Activated CD8-positive, alpha-beta memory T cell treated with anti-CD3 and anti-CD28 coated beads for 48 hours (primary cell): ENCODE measurements at regions not wholly inside any gene's neighbourhood (a gene's known extent, or its start where the extent isn't known, plus 50 kb on each side); places are given as distances from the start of the nearest gene placed in this dataset.

Experiments used
- DNase-seq, 3 experiments: peaks; one replicate each; pipeline ENCODE4 v3.0.0-alpha.2; 2020; ENCODE audit warnings: low read depth in 2 of 3, low spot score in 2 of 3

DNA sequence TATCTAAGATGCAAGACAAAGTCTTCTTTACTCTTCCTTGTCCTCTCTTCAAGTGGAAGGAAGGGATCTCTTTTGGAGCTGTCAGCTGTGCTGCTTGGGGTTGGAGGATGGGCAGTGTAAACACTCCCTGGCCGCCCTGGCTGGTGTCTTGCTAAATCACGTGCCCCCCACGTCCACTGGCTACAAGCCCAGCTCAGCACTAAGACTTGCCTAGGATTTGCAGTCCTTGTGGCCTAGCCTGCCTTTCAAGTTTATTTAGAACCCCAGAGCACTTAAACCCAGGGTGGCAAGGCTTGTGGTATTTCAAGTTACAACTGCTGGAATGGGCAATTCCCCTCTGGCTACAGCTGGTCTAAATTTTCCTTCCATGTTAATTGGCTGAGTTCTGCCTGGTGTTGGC lies 272.4 kb upstream of the MYO3A start:
- DNase-seq, result no peak

DNA sequence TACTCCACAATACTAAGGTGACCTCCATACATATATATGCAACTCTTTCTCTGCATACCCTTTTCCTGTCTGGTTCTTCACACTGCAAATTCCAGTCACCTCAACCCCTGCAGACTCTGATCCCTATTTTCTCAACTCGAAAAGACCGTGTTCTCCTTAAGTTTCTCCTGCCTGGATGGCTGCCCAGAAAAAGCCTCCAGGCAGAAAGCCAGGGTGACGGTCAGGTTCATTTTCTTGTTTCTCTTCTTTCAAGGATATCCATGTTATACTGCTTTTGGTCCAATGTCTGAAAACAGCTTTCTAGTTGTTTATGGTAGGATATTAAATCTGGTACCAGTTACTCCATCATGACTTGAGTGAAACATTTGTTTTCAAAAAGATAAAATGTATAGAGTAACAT lies 267.8 kb upstream of the MYO3A start:
- no peak for DNase-seq

DNA sequence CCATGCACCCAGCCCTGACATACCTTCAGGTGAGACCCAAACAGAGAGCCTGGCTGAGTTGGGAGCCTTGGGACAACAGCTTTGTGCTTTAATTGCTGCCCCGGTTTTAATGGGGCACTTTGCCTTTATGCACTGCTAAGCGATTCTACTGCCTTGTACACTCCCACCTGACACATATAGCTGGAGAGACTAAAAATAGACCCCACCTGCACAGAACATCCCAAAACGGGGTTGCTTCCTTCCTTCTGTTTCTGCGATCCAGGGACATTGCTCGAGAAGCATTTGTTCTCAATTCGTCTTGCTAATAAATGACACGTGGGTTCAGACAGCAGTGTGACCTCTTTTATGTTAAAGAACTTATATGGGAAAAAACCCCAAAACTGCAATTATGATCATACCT lies 258.8 kb upstream of the MYO3A start:
- no peak for DNase-seq

DNA sequence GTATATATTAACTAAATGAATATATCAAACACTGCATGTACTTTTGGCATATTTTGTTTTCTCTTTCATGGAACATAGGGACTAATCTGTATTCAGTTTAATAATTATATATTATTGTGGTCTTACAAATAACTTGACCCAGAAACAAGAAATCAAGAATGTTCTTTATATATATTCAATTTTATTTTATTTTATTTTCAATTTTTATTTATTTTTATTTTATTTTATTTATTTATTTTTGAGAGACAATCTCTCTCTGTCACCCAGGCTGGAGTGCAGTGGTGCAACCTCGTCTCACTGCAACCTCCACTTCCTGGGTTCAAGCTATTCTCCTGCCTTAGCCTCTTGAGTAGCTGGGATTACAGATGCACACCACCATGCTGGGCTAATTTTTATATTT lies 258.4 kb upstream of the MYO3A start:
- no peak for DNase-seq

GRCh38 chr10:25678220-25678619 lies 255.8 kb upstream of the MYO3A start:
- DNase-seq, result no peak

DNA sequence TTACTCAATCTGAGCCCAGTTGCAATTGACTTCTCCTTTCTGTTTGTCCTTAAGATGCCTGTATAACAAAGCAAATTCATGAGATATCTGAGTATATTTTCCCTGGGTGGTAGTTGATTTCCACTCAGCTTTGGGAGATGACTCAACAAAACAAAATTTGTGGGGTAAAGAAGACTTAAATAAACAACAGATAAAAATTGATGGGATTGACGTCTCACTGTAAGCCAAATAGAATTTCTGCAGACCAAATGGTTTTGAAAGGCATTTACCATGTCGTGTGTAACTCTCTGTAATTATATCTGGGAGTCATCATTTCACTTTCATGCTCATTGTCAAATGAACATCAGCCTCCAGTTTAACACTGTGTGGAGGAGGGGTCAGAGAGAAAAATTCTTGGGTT lies 255.4 kb upstream of the MYO3A start:
- DNase-seq, result no peak

DNA sequence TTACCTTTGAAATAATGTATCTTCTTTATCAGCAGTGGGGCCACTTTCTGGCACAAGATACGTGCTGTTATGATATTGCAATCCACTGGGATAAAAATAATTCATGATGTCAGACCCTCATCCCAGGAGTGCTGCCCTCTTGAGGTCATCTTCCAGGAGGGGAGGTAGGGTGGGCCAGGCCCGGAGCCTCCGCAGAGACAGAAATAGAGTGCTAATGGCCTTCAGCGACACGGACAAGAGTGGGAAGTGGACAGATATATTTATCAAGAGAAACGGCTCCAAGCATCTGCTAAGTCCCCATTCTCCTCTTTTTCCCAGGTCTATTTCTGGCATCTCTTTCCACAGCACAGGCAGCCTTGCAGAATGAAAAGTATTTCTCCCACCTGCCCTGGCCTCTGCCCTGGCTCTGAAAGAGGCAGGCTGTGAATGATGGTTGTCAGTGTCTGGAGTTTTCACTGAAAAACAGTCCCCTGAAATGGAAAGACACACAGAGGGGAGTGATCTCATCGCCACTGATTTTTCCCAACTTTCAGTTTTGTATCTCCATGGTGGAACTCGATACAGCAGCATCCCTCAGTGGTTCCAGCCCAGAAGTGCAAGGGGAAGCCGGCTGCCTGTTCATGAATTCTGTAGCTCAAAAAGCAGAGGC lies 251.7 kb upstream of the MYO3A start:
- DNase-seq, result no peak

DNA sequence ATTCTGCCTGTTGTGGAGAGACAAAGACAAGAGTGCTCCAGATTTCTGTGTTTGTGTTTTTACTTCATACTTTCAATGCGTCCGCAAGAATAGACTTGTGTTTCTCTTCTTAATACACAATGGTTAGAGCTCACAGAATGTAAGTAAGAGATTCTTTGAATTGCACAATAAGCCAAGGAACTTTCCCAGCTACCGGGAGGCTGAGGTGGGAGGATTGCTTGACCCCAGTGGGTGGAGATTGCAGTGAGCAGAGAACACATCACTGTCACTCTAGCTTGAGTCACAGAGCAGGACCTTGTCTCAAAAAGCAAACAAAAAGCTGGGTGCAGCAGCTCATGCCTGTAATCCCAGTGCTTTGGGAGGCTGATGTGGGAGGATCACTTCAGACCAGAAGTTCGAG lies 250.7 kb upstream of the MYO3A start:
- DNase-seq, result no peak

DNA sequence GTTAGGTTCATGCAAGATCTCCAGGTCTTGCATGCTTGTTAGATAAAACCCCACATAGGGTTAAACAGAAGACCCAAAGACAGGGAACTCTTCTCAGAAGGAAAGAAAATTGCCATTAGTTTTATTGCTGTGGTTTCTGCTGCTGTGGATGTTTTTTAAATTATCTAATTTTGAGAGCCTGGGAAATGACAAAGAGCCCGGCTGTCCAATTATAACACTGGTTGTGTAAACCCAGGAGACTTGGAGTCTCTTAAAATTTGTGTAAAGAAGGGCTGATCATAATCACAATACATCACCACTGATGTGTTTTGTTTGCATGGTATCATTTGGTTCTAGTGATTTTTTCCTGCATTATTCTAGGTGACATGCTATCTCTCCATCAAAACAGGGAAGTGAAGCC lies 246.5 kb upstream of the MYO3A start:
- DNase-seq, result no peak

GRCh38 chr10:25689346-25690100 lies 244.5 kb upstream of the MYO3A start:
- DNase-seq, result no peak

- no peak for DNase-seq
These were observed 241.3 kb upstream of the MYO3A start for GRCh38 chr10:25692761-25693160.

DNA sequence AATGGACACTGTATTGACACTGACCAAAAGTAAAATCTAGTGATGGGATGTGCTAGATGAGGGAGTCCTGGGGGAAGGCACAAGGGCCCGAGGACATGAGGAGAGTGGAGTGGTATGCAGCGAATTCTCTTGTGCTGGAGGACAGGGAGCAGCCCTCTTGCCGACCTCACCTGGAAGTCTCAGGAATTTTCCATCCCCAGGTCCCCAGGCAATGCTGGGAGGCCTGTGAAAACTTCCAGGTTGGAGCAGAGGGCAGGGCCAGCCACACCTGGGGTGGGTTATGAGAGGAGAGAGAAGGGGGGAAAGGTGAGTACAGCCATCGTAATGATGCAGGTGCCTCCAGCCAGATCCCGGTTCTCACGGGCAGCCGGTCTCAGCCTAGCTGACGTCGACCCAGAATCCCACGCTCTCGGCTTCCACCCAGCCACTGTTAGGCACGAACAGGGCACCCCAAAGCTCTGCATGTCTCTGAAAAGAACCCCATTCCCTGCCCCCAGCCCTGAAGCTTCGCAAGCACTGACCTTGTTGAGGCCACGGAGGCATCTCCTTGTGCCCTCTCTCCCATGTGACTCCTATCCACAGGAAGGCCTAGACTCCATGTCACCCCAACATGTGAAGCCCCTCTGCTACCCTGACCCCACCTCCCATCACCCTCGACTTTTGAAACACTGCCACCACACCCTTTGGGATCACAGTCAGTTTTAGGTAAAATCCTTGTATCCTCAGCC lies 239.7 kb upstream of the MYO3A start:
- no peak for DNase-seq

DNA sequence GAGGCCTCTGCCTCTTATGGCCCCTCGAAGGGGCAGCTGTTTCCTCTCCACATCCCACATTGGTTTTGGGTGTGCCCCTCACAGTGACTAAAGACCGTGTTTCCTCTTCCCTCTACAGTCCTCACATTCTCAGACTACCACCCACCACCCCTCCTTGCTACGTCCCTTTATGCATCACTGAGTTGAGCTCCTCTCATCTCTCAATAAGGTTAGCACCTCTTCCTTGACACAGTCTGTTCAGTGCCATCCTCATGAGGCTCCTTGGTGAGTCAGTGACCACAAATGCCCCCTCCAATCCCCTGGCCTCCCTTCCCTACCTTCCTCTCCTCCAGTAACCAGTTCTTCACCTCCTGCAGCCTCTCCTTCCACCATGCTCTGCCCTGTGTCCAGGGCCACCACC lies 239.1 kb upstream of the MYO3A start:
- no peak for DNase-seq

DNA sequence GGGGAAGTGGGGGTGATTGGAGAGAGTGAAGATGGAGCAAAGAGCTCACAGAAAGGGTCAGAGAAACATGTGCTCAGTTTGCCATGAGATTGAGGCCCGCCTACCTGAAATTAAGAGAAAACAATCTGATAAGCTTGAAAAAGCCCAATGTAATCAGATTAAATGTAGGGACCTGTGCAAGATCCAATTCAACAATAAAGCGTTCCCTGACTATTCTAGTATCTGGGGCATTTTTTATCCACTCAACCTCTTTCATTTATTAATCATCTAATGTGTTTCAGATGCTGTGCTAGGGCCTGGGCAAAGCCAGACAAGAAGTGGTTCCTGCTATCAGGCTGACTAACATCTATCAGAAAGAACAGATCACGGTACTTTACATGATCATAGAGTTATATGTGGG lies 238.4 kb upstream of the MYO3A start:
- DNase-seq, result no peak

DNA sequence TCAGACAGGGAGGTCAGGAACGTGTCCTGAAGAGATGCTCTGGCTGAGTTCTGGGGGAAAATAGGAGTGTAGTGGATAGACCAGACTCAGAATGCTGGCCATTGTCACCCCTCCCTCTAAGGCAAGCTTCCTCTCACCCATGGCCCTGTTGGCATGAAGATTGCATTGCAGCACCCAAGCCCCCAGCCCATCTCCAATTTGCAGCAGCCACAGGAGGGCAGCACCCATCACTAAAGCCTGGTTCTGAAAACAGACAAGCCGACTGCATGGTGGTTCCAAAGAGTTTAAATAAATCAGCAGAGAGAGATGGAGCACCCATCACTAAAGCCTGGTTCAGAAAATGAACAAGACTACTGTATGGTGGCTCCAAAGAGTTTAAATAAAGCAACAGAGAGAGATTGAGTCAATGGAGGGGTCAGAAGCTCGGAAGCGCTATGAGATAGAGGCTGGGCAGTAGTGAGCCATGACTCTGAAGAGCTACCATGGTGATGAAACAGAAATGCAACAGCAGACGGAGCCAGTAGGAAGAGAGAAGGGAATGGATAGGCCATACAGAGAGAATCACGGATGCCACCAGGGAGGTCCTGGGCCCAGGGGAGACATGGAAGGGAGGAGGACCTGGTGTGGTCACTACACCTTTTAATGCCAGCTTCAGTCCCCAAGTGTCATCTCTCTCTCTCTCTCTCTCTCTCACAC lies 237.9 kb upstream of the MYO3A start:
- DNase-seq, result no peak

DNA sequence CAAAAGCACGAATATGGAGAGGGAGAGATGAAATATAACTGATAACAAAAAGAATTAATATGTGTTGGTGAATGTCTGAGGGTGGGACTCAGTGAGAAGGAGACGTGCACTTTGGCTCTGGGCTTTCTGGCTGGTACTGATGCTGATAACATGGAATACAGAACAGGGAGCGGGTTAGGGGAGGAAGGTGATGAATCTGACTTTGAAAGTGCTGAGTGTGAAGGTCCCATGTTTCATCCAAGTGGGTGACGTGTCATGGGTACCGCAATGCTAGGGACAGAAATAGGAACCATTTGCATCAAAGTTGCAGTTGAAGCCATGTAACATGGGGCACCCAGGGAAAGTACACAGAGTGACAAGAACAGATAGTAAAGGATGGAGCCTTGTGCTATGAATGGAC lies 236.6 kb upstream of the MYO3A start:
- DNase-seq, result no peak

DNA sequence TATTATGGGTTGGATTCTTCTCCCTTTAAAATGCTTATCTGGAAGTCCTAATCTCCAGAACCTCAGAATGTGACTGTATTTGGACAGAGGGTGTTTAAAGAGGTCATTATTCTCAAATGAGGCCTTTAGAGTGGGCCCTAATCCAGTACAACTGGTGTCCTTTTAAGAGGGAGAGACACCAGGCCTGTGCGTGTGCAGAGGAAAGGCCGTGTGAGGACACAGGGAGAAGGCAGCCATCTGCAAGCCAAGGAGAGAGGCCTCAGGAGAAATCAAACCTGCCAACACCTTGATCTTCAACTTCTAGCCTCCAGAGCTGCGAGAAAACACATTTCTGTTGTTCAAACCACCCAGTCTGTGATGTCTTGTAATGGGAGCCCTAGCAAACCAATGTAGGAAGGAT lies 235.4 kb upstream of the MYO3A start:
- DNase-seq, result no peak

DNA sequence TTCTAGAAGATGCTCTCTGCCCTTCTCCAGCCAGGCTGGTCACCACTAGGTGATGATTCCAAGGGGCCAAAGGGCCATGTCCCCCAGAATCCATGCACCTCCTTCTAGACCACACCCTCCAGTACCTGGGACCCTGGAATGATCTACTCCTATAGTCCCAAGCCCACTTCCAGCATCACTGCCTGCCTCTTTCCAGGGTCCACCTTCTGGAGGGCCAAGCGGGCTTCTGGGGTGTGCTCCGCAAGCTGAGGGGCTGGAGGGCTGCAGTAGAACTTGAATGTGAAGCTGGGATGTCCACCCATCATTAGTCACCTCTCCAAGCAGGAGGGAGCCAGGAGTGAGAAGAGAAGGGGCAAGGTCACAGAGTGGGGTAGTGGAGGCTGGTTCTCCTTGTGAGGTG lies 234.4 kb upstream of the MYO3A start:
- no peak for DNase-seq

GRCh38 chr10:25701652-25702051 lies 232.4 kb upstream of the MYO3A start:
- DNase-seq, result no peak

GRCh38 chr10:25704622-25705021 lies 229.4 kb upstream of the MYO3A start:
- DNase-seq, result no peak

- no peak for DNase-seq
These were observed 226.5 kb upstream of the MYO3A start for GRCh38 chr10:25707572-25707971.
